ENCODE measurements at regions not wholly inside any gene's neighbourhood (a gene's known extent, or its start where the extent isn't known, plus 50 kb on each side); places are given as distances from the start of the nearest gene placed in this dataset.

GRCh38 chr18:41768467-41768866, 186.6 kb upstream of the PIK3C3 start:
- no peaks in the 10 kb centered on the region for H3K36me3 ChIP-seq
- no peak for DNase-seq (ENCODE audit: low spot score)
- TF ChIP-seq CTCF (IDR thresholded peaks at IDR 0.05): no peak
- no peaks in the 10 kb centered on the region for H3K4me1 ChIP-seq (ENCODE audit: control insufficient read depth in 1 of 2, low read depth in 2 of 2)
- H3K9me3 ChIP-seq: no peaks in the 10 kb centered on the region
- no peak overlapping the region for H3K4me3 ChIP-seq
- no peaks in the 10 kb centered on the region for H3K27me3 ChIP-seq (replicated peaks; ENCODE audit: insufficient read depth)
- no peak overlapping the region for H3K27ac ChIP-seq
- no peak for ATAC-seq (ENCODE audit: insufficient number of reproducible peaks, low FRiP score, low read depth)

- H3K4me1 ChIP-seq (ENCODE audit: control insufficient read depth in 1 of 2, low read depth in 2 of 2): no peaks in the 10 kb centered on the region
- no peaks in the 10 kb centered on the region for H3K27me3 ChIP-seq (replicated peaks; ENCODE audit: insufficient read depth)
- no peaks in the 10 kb centered on the region for H3K9me3 ChIP-seq
- no peak overlapping the region for H3K27ac ChIP-seq
- TF ChIP-seq CTCF (IDR thresholded peaks at IDR 0.05): no peak
- ATAC-seq (ENCODE audit: insufficient number of reproducible peaks, low FRiP score, low read depth) (no peak), DNase-seq (ENCODE audit: low spot score) (no peak)
- H3K4me3 ChIP-seq: no peak overlapping the region
- H3K36me3 ChIP-seq: no peaks in the 10 kb centered on the region
Measured at GRCh38 chr18:41767960-41768359, 187.1 kb upstream of the PIK3C3 start.

DNA sequence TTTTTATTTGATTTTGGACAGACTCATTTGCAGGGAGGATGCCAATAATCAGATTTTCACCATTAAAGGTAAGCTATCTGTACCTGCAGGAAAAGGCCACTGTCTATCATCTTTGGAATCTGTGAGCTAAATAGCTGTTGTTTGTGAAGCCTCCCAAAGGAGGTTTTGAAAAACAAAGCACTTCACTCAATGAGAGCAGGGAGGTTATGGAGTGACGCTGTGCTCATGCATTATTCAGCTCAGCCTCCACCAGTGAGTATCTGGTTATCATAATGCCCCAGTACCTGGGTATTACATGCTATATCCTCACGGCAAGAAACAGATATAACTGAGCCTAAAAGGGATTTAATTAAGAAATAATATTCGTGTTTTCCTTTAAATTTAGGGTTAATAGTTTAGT, 189.6 kb upstream of the PIK3C3 start:
- Histone ChIP-seq H3K4me3 (no peak overlapping the region), H3K27me3 (replicated peaks; ENCODE audit: insufficient read depth) (no peaks in the 10 kb centered on the region), H3K4me1 (ENCODE audit: control insufficient read depth in 1 of 2, low read depth in 2 of 2) (no peaks in the 10 kb centered on the region), H3K27ac (no peak overlapping the region), H3K36me3 (no peaks in the 10 kb centered on the region), H3K9me3 (no peaks in the 10 kb centered on the region)
- DNase-seq (ENCODE audit: low spot score): no peak
- no peak for TF ChIP-seq CTCF (IDR thresholded peaks at IDR 0.05)
- no peak for ATAC-seq (ENCODE audit: insufficient number of reproducible peaks, low FRiP score, low read depth)

DNA sequence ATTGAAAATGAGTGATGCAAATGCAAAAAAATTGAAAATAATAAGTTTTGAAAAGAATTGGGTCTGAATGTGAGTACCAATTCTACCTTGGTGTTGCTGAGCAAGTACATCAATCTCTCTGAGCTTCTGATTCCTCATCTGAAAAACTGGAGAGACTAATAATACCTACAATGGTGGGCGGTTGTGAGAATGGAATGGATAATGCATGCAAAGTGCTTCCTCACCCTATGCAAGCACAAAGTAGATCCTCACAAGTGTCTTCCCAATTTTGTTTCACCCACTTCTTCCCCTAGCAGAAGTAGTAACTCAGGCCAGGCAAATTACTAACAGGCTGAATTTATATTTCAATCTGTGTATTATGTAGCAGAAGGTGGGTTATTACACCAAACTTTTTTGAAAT, 191.7 kb upstream of the PIK3C3 start:
- ATAC-seq (ENCODE audit: insufficient number of reproducible peaks, low FRiP score, low read depth): no peak
- DNase-seq (ENCODE audit: low spot score): no peak

DNA sequence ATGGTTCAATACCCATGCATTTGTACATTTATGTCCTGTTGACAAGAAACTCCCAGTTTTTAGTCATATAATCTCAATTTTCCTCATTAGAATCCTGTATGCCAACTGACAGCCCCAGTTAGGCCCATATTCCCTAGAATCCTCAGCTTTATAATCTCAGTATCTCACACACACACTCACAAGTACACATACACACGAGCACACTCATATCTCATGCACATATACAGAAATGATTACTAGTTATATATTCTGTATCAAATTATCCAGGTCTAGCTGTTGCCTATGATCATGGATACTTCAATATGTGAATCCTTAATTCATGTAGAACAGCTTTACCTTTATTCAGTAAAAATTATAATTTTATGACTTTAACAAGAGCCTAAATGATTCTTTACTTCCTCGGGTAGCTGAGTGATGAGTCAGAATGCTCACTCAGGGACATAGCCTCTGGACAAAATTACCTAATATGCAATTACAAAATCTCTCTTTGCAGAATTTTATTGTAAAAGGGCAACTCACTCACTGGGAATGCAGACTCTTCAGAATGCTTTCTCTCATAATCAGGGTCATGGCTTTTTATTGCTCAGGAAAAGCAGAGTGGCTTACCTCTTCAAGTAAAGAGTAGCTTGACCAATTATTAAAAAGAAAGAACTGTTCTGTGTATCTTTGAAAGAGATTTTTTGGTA, 193.6 kb upstream of the PIK3C3 start:
- DNase-seq (ENCODE audit: low spot score) (no peak), ATAC-seq (ENCODE audit: insufficient number of reproducible peaks, low FRiP score, low read depth) (no peak)
- Histone ChIP-seq H3K4me3 (no peak overlapping the region), H3K36me3 (no peaks in the 10 kb centered on the region), H3K4me1 (ENCODE audit: control insufficient read depth in 1 of 2, low read depth in 2 of 2) (no peaks in the 10 kb centered on the region), H3K9me3 (no peaks in the 10 kb centered on the region), H3K27ac (no peak overlapping the region), H3K27me3 (replicated peaks; ENCODE audit: insufficient read depth) (no peaks in the 10 kb centered on the region)
- no peak for TF ChIP-seq CTCF (IDR thresholded peaks at IDR 0.05)

More for the DNA sequence above, 191.7 kb upstream of the PIK3C3 start:
- Histone ChIP-seq H3K4me1 (ENCODE audit: control insufficient read depth in 1 of 2, low read depth in 2 of 2) (no peaks in the 10 kb centered on the region), H3K36me3 (no peaks in the 10 kb centered on the region), H3K4me3 (no peak overlapping the region), H3K27ac (no peak overlapping the region), H3K27me3 (replicated peaks; ENCODE audit: insufficient read depth) (no peaks in the 10 kb centered on the region), H3K9me3 (no peaks in the 10 kb centered on the region)
- TF ChIP-seq CTCF (IDR thresholded peaks at IDR 0.05): no peak
